K562 (cell line): ENCODE measurements at regions not wholly inside any gene's neighbourhood (a gene's known extent, or its start where the extent isn't known, plus 50 kb on each side); places are given as distances from the start of the nearest gene placed in this dataset.

ENCODE experiments used
- ATAC-seq: fragments of 200-7000 bp; cut with Tn5 transposase; 3 replicates; pipeline ENCODE4 v1.9.1; 2020; ENCODE audit warnings: moderate library complexity
- BruUV-seq: library from RNA; stranded (reverse); fragments of 400-500 nt; replicated peaks from 2 replicates; lab custom pipeline; 2021; lab: Mats Ljungman, UMichigan
- CTCF ChIA-PET: fragments of 300-600 bp; formaldehyde crosslinking; extraction: SDS; loops from one replicate; lab custom pipeline; 2021; ENCODE audit warnings: low intra/inter-chr PET ratio; lab: Yijun Ruan, JAX
- POLR2A ChIA-PET: fragments of 300-600, 350-650 bp; sonication (Branson Sonifier 250); formaldehyde crosslinking; extraction: SDS; loops from one replicate; lab custom pipeline; 2021; ENCODE audit warnings: antibody characterized with exemption, inconsistent platforms; lab: Yijun Ruan, JAX
- DNase-seq, 4 experiments: peaks; one replicate each; pipeline versions ENCODE4 v3.0.0 to v3.0.0-alpha.2; 2011 to 2018; ENCODE audit warnings: low spot score in 3 of 4, mixed read lengths in 3 of 4; ENCODE audit errors: extremely low read depth in 1 of 4
- FAIRE-seq: peaks from 2 replicates; lab custom pipeline; 2011; peaks lifted over from hg19 to GRCh38; lab: Jason Lieb, UNC
- H2AFZ ChIP-seq: 2 replicates; pipeline ENCODE4 v1.6.0; 2011; ENCODE audit warnings: low read depth, low read length, control low read depth, inconsistent platforms
- H3K27ac ChIP-seq: fragments of 200-600 bp; 3 replicates; pipeline ENCODE4 v1.8.0; 2011; ENCODE audit warnings: low read depth, mild to moderate bottlenecking, control low read depth, inconsistent platforms, low read length, moderate library complexity, mixed read lengths; ENCODE audit errors: extremely low read depth
- H3K27me3 ChIP-seq, 2 experiments: fragments of 300-600 bp in 1 of 2; 2 replicates in 1 of 2; 3 replicates in 1 of 2; pipeline versions ENCODE4 v1.6.0 to v1.8.0; 2011; ENCODE audit warnings: inconsistent platforms in 2 of 2, low read length in 2 of 2, mild to moderate bottlenecking in 1 of 2, mixed read lengths in 1 of 2, moderate library complexity in 1 of 2; ENCODE audit not compliant: control insufficient read depth in 2 of 2, insufficient read depth in 2 of 2
- H3K36me3 ChIP-seq: fragments of 300-600 bp; 3 replicates; pipeline ENCODE4 v1.8.0; 2011; ENCODE audit warnings: mild to moderate bottlenecking, low read length, inconsistent platforms; ENCODE audit not compliant: control insufficient read depth, insufficient read depth
- H3K4me1 ChIP-seq, 2 experiments: fragments of 200-600 bp in 1 of 2; replicated peaks in 1 of 2; 2 replicates in 1 of 2; 3 replicates in 1 of 2; pipeline versions ENCODE4 v1.5.1 to v1.8.0; 2011; ENCODE audit warnings: inconsistent platforms in 2 of 2, low read length in 2 of 2, mild to moderate bottlenecking in 1 of 2, mixed read lengths in 1 of 2, moderate library complexity in 1 of 2; ENCODE audit not compliant: control insufficient read depth in 2 of 2, insufficient read depth in 2 of 2
- H3K4me2 ChIP-seq: 2 replicates; pipeline ENCODE4 v1.6.1; 2011; ENCODE audit warnings: low read length, control low read depth, inconsistent platforms, mixed read lengths; ENCODE audit not compliant: insufficient read depth
- H3K4me3 ChIP-seq: fragments of 200-600 bp; sonication (generic), shearing (Covaris generic); 2 replicates; pipeline ENCODE4 v1.5.1; 2016; ENCODE audit warnings: control low read depth, inconsistent platforms
- H3K79me2 ChIP-seq: fragments of 200-600 bp; 3 replicates; pipeline ENCODE4 v1.8.0; 2011; ENCODE audit warnings: low read length, inconsistent platforms; ENCODE audit not compliant: control insufficient read depth, insufficient read depth
- H3K9ac ChIP-seq, 2 experiments: 2 replicates each; pipeline versions ENCODE4 v1.6.0 to v1.6.1; 2011; ENCODE audit warnings: low read depth in 2 of 2, low read length in 2 of 2, control low read depth in 1 of 2, inconsistent platforms in 1 of 2, mild to moderate bottlenecking in 1 of 2, mixed read lengths in 1 of 2; ENCODE audit not compliant: insufficient read depth in 1 of 2
- H3K9me1 ChIP-seq: one replicate; pipeline ENCODE4 v1.6.0; 2011; ENCODE audit warnings: inconsistent platforms, mild to moderate bottlenecking, low read length, moderate library complexity; ENCODE audit not compliant: control insufficient read depth, insufficient read depth
- H3K9me3 ChIP-seq: replicated peaks from 2 replicates; pipeline ENCODE4 v1.5.1; 2011; ENCODE audit warnings: low read depth, low read length, inconsistent platforms; ENCODE audit not compliant: control insufficient read depth, insufficient read depth
- H4K20me1 ChIP-seq: replicated peaks from 2 replicates; pipeline ENCODE4 v1.6.1; 2011; ENCODE audit warnings: low read length, inconsistent platforms, mixed read lengths; ENCODE audit not compliant: control insufficient read depth, insufficient read depth
- CREB1 ChIP-seq, 2 experiments: sonication (generic) in 1 of 2; formaldehyde crosslinking in 1 of 2; IDR thresholded peaks; 2 replicates each; pipeline versions ENCODE4 v1.6.1 to v1.8.0; 2012 to 2022; ENCODE audit warnings: inconsistent platforms in 1 of 2, mild to moderate bottlenecking in 1 of 2, missing genetic modification reagents in 1 of 2, moderate library complexity in 1 of 2
- EHMT2 ChIP-seq: fragments of 450-650 bp; IDR thresholded peaks from 2 replicates; pipeline ENCODE4 v1.6.1; 2018; ENCODE audit warnings: antibody characterized with exemption
- JUNB ChIP-seq: fragments of 450-650 bp; formaldehyde crosslinking; conservative IDR thresholded peaks from 2 replicates; pipeline ENCODE4 v1.4.0; 2020; ENCODE audit warnings: mild to moderate bottlenecking
- NFYB ChIP-seq: IDR thresholded peaks from 2 replicates; pipeline ENCODE4 v1.6.1; 2011; ENCODE audit warnings: mild to moderate bottlenecking, moderate library complexity; ENCODE audit not compliant: insufficient read length; ENCODE audit errors: extremely low read depth
- PTBP1 ChIP-seq: fragments of 200-400 bp; formaldehyde crosslinking; IDR thresholded peaks from 2 replicates; pipeline ENCODE4 v1.6.1; 2017; ENCODE audit warnings: low read depth, low read length
- RFX5 ChIP-seq: IDR thresholded peaks from 2 replicates; pipeline ENCODE4 v1.6.1; 2011; ENCODE audit warnings: low read depth, mild to moderate bottlenecking, improper control_type of control experiment, low read length
- TRIM24 ChIP-seq, 2 experiments: fragments of 450-650 bp; IDR thresholded peaks; 2 replicates each; pipeline ENCODE4 v1.6.1; 2016
- U2AF2 ChIP-seq: fragments of 200-400 bp; formaldehyde crosslinking; optimal IDR thresholded peaks from 2 replicates; pipeline ENCODE3; 2017; ENCODE audit warnings: low read depth, mild to moderate bottlenecking, low read length
- XRCC3 ChIP-seq: fragments of 450-650 bp; IDR thresholded peaks from 2 replicates; pipeline ENCODE4 v1.6.1; 2017; ENCODE audit warnings: mild to moderate bottlenecking, moderate library complexity
- ZFX ChIP-seq: sonication (generic); formaldehyde crosslinking; IDR thresholded peaks from 2 replicates; pipeline ENCODE4 v1.8.0; 2022; ENCODE audit warnings: mild to moderate bottlenecking, missing genetic modification reagents, moderate library complexity
- in situ Hi-C: fragments of 300-500 bp; cut with MboI; formaldehyde crosslinking; loops from 4 replicates; pipeline ENCODE4 v1.15.0; 2018; ENCODE audit warnings: inconsistent platforms, mixed read lengths
- intact Hi-C: fragments of 100-400 bp; cut with micrococcal nuclease; formaldehyde crosslinking; loops from 2 replicates; pipeline ENCODE4 v1.14.2; 2022
- TF ChIP-seq, protein P1 (sequence below): fragments of 250-450 bp; sonication (Bioruptor Pico); IDR thresholded peaks from 2 replicates; pipeline ENCODE4 v1.8.0; 2022; ENCODE audit warnings: inconsistent platforms, mild to moderate bottlenecking, moderate library complexity, borderline replicate concordance

DNA sequence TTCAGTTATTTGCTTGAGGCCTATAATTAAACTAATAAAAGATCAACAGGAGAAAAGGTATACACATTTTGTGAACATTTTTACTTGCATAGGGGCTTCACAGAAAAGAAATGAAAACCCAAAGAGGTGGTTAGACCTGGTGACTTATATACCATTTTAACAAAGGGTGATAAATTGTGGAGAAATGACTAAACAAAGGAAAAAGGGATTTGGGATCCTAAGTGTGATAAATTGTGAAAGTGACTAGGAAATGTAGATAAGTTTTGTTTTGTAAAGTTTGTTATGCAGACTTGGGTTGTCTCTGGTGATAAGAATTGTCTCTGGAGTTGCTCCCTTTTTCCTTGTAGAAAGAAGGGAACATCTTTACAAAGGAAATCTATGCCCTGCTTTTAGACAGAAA, 86.1 kb upstream of the ZNF608 start:
- Histone ChIP-seq H3K4me2 (no peak overlapping the region), H3K4me3 (no peak overlapping the region), H3K36me3 (0 out of 3 replicates have a peak, but pooled peaks cover 2% of the 10 kb centered on the region), H3K79me2 (no peaks in the 10 kb centered on the region), H3K9me1 (no peaks in the 10 kb centered on the region), H3K27me3 (no peaks in the 10 kb centered on the region)
- no peak for DNase-seq
- in situ Hi-C loops = no loop called here
- no peak for TF ChIP-seq CREB1 (IDR thresholded peaks at IDR 0.05)
- no peak for TF ChIP-seq CREB1 (CRISPR knock-in tag; IDR thresholded peaks at IDR 0.05)
- no peak for TF ChIP-seq TRIM24 (IDR thresholded peaks at IDR 0.05)
- TF ChIP-seq XRCC3 = no peak
- TF ChIP-seq PTBP1 = no peak
- TF ChIP-seq EHMT2 = no peak
- TF ChIP-seq RFX5 = no peak
- TF ChIP-seq JUNB (CRISPR knock-in tag) = no peak
- no peak for TF ChIP-seq U2AF2
- TF ChIP-seq NFYB = no peak
- TF ChIP-seq, protein P1, sequence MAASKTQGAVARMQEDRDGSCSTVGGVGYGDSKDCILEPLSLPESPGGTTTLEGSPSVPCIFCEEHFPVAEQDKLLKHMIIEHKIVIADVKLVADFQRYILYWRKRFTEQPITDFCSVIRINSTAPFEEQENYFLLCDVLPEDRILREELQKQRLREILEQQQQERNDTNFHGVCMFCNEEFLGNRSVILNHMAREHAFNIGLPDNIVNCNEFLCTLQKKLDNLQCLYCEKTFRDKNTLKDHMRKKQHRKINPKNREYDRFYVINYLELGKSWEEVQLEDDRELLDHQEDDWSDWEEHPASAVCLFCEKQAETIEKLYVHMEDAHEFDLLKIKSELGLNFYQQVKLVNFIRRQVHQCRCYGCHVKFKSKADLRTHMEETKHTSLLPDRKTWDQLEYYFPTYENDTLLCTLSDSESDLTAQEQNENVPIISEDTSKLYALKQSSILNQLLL (CRISPR knock-in tag) = no peak
- TF ChIP-seq ZFX (CRISPR knock-in tag) = no peak
- TF ChIP-seq, all 486 proteins: peak for 0
- BruUV-seq = no TSS peak
- intact Hi-C loops = no loop called here
- H2AFZ ChIP-seq = no peak overlapping the region
- ChIA-PET CTCF (no interaction called here), POLR2A (no interaction called here)
- no peak for FAIRE-seq
- ATAC-seq = no peak
- H3K9ac ChIP-seq = no peak overlapping the region
- H3K27ac ChIP-seq = no peak overlapping the region
- no peaks in the 10 kb centered on the region for H3K9me3 ChIP-seq
- H4K20me1 ChIP-seq = no peaks in the 10 kb centered on the region
- H3K4me1 ChIP-seq = no peaks in the 10 kb centered on the region
